Neural cell (in vitro differentiated cells): ENCODE measurements at regions not wholly inside any gene's neighbourhood (a gene's known extent, or its start where the extent isn't known, plus 50 kb on each side); places are given as distances from the start of the nearest gene placed in this dataset.
"Not testable (repeated sequence)": the region's sequence is repeated elsewhere in the genome, so short reads cannot be mapped to it uniquely, and the experiment has no call there.

Experiments used
- H2AFZ ChIP-seq: fragments of 200-600, 300-800 bp; sonication (generic), shearing (Covaris generic); 2 replicates; pipeline ENCODE4 v1.6.0; 2014; ENCODE audit warnings: low read depth, mild to moderate bottlenecking, antibody characterized with exemption, low read length, moderate library complexity
- H3F3A ChIP-seq: fragments of 200-600 bp; shearing (Covaris generic); 2 replicates; pipeline ENCODE4 v1.6.1; 2016; ENCODE audit warnings: mild to moderate bottlenecking, moderate library complexity, mixed read lengths, antibody characterized with exemption, low read length; ENCODE audit not compliant: insufficient read depth, poor library complexity, severe bottlenecking
- H3K27ac ChIP-seq: fragments of 200-600, 300-800 bp; sonication (generic), shearing (Covaris generic); 2 replicates; pipeline ENCODE4 v1.5.1; 2014; ENCODE audit warnings: mild to moderate bottlenecking, low read length, moderate library complexity
- H3K27me3 ChIP-seq: fragments of 300-800, 200-600 bp; sonication (generic), shearing (Covaris generic); 2 replicates; pipeline ENCODE4 v1.6.0; 2014; ENCODE audit warnings: mild to moderate bottlenecking, low read depth, low read length, moderate library complexity; ENCODE audit not compliant: insufficient read depth
- H3K36me3 ChIP-seq: fragments of 300-800, 200-600 bp; sonication (generic), shearing (Covaris generic); 2 replicates; pipeline ENCODE4 v1.5.1; 2014; ENCODE audit warnings: mild to moderate bottlenecking, antibody characterized with exemption, low read length, moderate library complexity; ENCODE audit not compliant: insufficient read depth
- H3K4me2 ChIP-seq: fragments of 300-800, 200-600 bp; sonication (generic), shearing (Covaris generic); 2 replicates; pipeline ENCODE4 v1.6.0; 2014; ENCODE audit warnings: mild to moderate bottlenecking, low read length
- H3K4me3 ChIP-seq: fragments of 300-800, 200-600 bp; sonication (generic), shearing (Covaris generic); 2 replicates; pipeline ENCODE4 v1.5.1; 2014; ENCODE audit warnings: mild to moderate bottlenecking, low read length, moderate library complexity
- H3K79me2 ChIP-seq: fragments of 200-600 bp; shearing (Covaris generic); replicated peaks from 2 replicates; pipeline ENCODE4 v1.6.0; 2014; ENCODE audit warnings: mild to moderate bottlenecking, low read length, moderate library complexity; ENCODE audit not compliant: insufficient read depth
- H3K9ac ChIP-seq: fragments of 300-800, 200-600 bp; sonication (generic), shearing (Covaris generic); 2 replicates; pipeline ENCODE4 v1.6.1; 2016; ENCODE audit warnings: mild to moderate bottlenecking, low read length, mixed read lengths
- H3K9me2 ChIP-seq: fragments of 200-600 bp; shearing (Covaris generic); 2 replicates; pipeline ENCODE4 v1.6.1; 2016; ENCODE audit warnings: mild to moderate bottlenecking, low read length, mixed read lengths; ENCODE audit not compliant: insufficient read depth
- H3K9me3 ChIP-seq: fragments of 200-600, 300-800 bp; sonication (generic), shearing (Covaris generic); 2 replicates; pipeline ENCODE4 v1.6.1; 2016; ENCODE audit warnings: mild to moderate bottlenecking, mixed run types, low read length, moderate library complexity, mixed read lengths
- H4K20me1 ChIP-seq: fragments of 200-600 bp; shearing (Covaris generic); 2 replicates; pipeline ENCODE4 v1.6.1; 2016; ENCODE audit warnings: mild to moderate bottlenecking, mixed run types; ENCODE audit not compliant: insufficient read depth
- EP300 ChIP-seq: fragments of 450-650 bp; conservative IDR thresholded peaks from 2 replicates; pipeline ENCODE4 v1.6.1; 2014; ENCODE audit warnings: antibody characterized with exemption, mild to moderate bottlenecking, moderate library complexity; ENCODE audit not compliant: poor library complexity, severe bottlenecking
- EZH2 ChIP-seq: fragments of 200-600, 300-800 bp; shearing (Covaris generic), sonication (generic); IDR thresholded peaks from 2 replicates; pipeline ENCODE4 v1.6.1; 2014; ENCODE audit warnings: antibody characterized with exemption, low read length, borderline replicate concordance, mild to moderate bottlenecking; ENCODE audit not compliant: insufficient read depth, poor library complexity, severe bottlenecking
- MXI1 ChIP-seq: fragments of 450-650 bp; conservative IDR thresholded peaks from 2 replicates; pipeline ENCODE4 v1.6.1; 2014; ENCODE audit warnings: antibody characterized with exemption, mild to moderate bottlenecking; ENCODE audit not compliant: poor library complexity, severe bottlenecking
- POLR2AphosphoS5 ChIP-seq: IDR thresholded peaks from 2 replicates; pipeline ENCODE4 v1.6.1; 2012
- RAD21 ChIP-seq: fragments of 450-650 bp; conservative IDR thresholded peaks from 2 replicates; pipeline ENCODE4 v1.6.1; 2014; ENCODE audit warnings: antibody characterized with exemption, mild to moderate bottlenecking, moderate library complexity
- SMC3 ChIP-seq: fragments of 450-650 bp; conservative IDR thresholded peaks from 2 replicates; pipeline ENCODE4 v1.6.1; 2014; ENCODE audit warnings: antibody characterized with exemption, mild to moderate bottlenecking, moderate library complexity; ENCODE audit not compliant: poor library complexity
- TAF1 ChIP-seq: IDR thresholded peaks from 2 replicates; pipeline ENCODE4 v1.6.1; 2012; ENCODE audit warnings: low read depth
- TF ChIP-seq, protein P1 (sequence below): fragments of 450-650 bp; IDR thresholded peaks from 2 replicates; pipeline ENCODE4 v1.5.1; 2014; ENCODE audit warnings: antibody characterized with exemption, mild to moderate bottlenecking, moderate library complexity; ENCODE audit not compliant: poor library complexity, severe bottlenecking
- TF ChIP-seq, protein P2 (sequence below): IDR thresholded peaks from 2 replicates; pipeline ENCODE4 v1.6.1; 2012; ENCODE audit warnings: borderline replicate concordance

DNA sequence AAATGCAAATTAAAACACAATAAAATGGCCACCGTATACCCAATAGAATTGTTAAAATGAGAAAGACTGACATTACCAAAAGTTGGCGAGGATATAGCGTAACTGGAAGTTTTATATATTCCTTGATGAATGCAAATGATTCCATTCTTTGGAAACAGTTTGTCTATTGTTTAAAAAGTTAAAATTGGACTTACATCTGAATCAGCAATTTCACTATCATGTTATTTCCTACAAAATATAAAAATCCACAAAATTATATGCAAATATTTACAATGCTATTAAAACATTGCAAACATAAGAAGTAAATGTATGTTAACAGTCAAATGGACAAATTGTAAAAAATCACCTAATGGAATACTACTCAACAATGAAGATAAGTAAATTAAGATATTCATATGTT, 852.2 kb upstream of the NDST4 start:
- Histone ChIP-seq H3K36me3 (no peaks in the 10 kb centered on the region), H3K27ac (no peak overlapping the region), H3F3A (no peaks in the 10 kb centered on the region), H2AFZ (no peak overlapping the region), H3K9ac (no peak overlapping the region), H4K20me1 (no peaks in the 10 kb centered on the region), H3K27me3 (no peaks in the 10 kb centered on the region), H3K4me3 (no peak overlapping the region), H3K4me2 (no peak overlapping the region), H3K9me2 (no peaks in the 10 kb centered on the region), H3K79me2 (no peaks in the 10 kb centered on the region), H3K9me3 (no peaks in the 10 kb centered on the region)
- no peak for TF ChIP-seq SMC3
- TF ChIP-seq RAD21, result no peak
- TF ChIP-seq MXI1, result no peak
- TF ChIP-seq EP300, result no peak
- no peak for TF ChIP-seq EZH2
- TF ChIP-seq POLR2AphosphoS5, result no peak
- TF ChIP-seq TAF1, result no peak
- TF ChIP-seq, protein P1, sequence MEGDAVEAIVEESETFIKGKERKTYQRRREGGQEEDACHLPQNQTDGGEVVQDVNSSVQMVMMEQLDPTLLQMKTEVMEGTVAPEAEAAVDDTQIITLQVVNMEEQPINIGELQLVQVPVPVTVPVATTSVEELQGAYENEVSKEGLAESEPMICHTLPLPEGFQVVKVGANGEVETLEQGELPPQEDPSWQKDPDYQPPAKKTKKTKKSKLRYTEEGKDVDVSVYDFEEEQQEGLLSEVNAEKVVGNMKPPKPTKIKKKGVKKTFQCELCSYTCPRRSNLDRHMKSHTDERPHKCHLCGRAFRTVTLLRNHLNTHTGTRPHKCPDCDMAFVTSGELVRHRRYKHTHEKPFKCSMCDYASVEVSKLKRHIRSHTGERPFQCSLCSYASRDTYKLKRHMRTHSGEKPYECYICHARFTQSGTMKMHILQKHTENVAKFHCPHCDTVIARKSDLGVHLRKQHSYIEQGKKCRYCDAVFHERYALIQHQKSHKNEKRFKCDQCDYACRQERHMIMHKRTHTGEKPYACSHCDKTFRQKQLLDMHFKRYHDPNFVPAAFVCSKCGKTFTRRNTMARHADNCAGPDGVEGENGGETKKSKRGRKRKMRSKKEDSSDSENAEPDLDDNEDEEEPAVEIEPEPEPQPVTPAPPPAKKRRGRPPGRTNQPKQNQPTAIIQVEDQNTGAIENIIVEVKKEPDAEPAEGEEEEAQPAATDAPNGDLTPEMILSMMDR, result no peak
- TF ChIP-seq, protein P2, sequence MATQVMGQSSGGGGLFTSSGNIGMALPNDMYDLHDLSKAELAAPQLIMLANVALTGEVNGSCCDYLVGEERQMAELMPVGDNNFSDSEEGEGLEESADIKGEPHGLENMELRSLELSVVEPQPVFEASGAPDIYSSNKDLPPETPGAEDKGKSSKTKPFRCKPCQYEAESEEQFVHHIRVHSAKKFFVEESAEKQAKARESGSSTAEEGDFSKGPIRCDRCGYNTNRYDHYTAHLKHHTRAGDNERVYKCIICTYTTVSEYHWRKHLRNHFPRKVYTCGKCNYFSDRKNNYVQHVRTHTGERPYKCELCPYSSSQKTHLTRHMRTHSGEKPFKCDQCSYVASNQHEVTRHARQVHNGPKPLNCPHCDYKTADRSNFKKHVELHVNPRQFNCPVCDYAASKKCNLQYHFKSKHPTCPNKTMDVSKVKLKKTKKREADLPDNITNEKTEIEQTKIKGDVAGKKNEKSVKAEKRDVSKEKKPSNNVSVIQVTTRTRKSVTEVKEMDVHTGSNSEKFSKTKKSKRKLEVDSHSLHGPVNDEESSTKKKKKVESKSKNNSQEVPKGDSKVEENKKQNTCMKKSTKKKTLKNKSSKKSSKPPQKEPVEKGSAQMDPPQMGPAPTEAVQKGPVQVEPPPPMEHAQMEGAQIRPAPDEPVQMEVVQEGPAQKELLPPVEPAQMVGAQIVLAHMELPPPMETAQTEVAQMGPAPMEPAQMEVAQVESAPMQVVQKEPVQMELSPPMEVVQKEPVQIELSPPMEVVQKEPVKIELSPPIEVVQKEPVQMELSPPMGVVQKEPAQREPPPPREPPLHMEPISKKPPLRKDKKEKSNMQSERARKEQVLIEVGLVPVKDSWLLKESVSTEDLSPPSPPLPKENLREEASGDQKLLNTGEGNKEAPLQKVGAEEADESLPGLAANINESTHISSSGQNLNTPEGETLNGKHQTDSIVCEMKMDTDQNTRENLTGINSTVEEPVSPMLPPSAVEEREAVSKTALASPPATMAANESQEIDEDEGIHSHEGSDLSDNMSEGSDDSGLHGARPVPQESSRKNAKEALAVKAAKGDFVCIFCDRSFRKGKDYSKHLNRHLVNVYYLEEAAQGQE, result no peak

DNA sequence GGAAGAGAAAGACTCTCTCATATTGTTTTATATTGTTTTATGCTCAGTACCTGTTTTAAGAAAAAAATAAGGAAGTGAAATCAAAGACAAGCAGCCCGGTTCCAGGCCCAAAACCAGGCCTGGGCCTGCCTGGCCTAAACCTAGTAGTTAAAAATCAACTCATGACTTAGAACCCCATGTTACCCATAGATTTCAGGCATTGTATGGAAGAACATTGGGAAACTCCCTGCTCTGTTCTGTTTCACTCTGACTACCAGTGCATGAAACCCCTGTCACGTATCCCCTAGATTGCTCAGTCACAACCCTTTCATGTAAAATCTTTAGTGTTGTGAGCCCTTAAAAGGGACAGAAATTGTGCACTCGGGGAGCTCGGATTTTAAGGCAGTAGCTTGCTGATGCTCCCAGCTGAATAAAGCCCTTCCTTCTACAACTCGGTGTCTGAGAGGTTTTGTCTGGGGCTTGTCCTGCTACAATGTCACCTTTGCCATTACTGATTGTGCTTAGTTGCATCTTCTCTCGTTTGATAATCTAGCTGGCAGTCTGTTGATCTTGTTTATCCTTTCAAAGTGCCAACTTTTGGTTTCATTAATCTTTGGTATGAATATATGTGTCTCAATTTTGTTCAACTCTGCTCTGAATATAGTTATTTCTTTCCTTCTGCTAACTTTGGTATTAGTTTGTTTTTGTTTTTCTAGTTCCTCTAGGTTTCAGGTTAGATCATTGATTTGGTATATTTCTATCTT, 842.8 kb upstream of the NDST4 start:
- H3K9me2 ChIP-seq, H2AFZ ChIP-seq, H3K27me3 ChIP-seq, H3K9ac ChIP-seq, H3F3A ChIP-seq, H3K9me3 ChIP-seq, H4K20me1 ChIP-seq, H3K27ac ChIP-seq, H3K4me2 ChIP-seq, H3K4me3 ChIP-seq, H3K79me2 ChIP-seq, H3K36me3 ChIP-seq: not testable (repeated sequence)

DNA sequence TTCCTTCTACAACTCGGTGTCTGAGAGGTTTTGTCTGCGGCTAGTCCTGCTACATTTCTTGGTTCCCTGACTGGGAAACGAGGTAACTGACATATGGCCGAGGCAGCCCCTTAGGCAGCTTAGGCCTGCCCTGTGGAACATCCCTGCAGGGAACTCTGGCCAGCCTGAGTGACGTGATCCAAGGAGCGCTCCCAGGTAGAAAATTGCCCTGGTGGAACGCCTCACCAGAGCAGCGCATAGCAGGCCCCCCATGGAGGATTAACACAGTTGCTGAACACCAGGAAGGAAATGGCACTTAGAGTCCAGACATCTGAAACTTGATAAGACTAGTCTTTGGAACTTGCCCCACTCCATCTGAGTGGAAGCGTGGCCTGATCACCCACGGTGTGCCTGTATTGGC, 837.4 kb upstream of the NDST4 start:
- no peak overlapping the region for H3K9ac ChIP-seq
- H3K4me2 ChIP-seq, result no peak overlapping the region
- H3K9me3 ChIP-seq, result no peaks in the 10 kb centered on the region
- H3K36me3 ChIP-seq, result no peaks in the 10 kb centered on the region
- H3K27me3 ChIP-seq, result no peaks in the 10 kb centered on the region
- no peak overlapping the region for H3K4me3 ChIP-seq
- no peaks in the 10 kb centered on the region for H3K79me2 ChIP-seq
- TF ChIP-seq EP300, result no peak
- TF ChIP-seq, protein P1, result no peak
- no peak for TF ChIP-seq TAF1
- no peak for TF ChIP-seq RAD21
- TF ChIP-seq SMC3, result no peak
- TF ChIP-seq MXI1, result no peak
- TF ChIP-seq, protein P2, result no peak
- no peak for TF ChIP-seq POLR2AphosphoS5
- TF ChIP-seq EZH2, result no peak
- H2AFZ ChIP-seq, result no peak overlapping the region
- H4K20me1 ChIP-seq, result no peaks in the 10 kb centered on the region
- H3K27ac ChIP-seq, result no peak overlapping the region
- no peaks in the 10 kb centered on the region for H3K9me2 ChIP-seq
- no peaks in the 10 kb centered on the region for H3F3A ChIP-seq
